Fibroblast of lung (primary cell): ENCODE measurements at regions not wholly inside any gene's neighbourhood (a gene's known extent, or its start where the extent isn't known, plus 50 kb on each side); places are given as distances from the start of the nearest gene placed in this dataset.
A peak's percentile ranks its signal among the peaks of the same experiment; 100 is the strongest.

ENCODE experiments used
- DNase-seq, 2 donors: peaks; one replicate each; pipeline versions ENCODE4 v3.0.0 to v3.0.0-alpha.2; 2010; ENCODE audit warnings: low read depth in 2 of 2
- H2AFZ ChIP-seq: 2 replicates; pipeline ENCODE4 v1.5.1; 2012; ENCODE audit warnings: low read length, control low read depth, inconsistent platforms
- H3K27ac ChIP-seq: 2 replicates; pipeline ENCODE4 v1.5.1; 2011; ENCODE audit warnings: low read length, control low read depth; ENCODE audit not compliant: insufficient read depth
- H3K27me3 ChIP-seq: 2 replicates; pipeline ENCODE4 v1.5.1; 2011; ENCODE audit warnings: mild to moderate bottlenecking, low read length; ENCODE audit not compliant: control insufficient read depth, insufficient read depth
- H3K36me3 ChIP-seq: 2 replicates; pipeline ENCODE4 v1.5.1; 2011; ENCODE audit warnings: low read length; ENCODE audit not compliant: control insufficient read depth, insufficient read depth
- H3K4me1 ChIP-seq: 2 replicates; pipeline ENCODE4 v1.5.1; 2011; ENCODE audit warnings: low read length; ENCODE audit not compliant: control insufficient read depth, insufficient read depth; ENCODE audit errors: extremely low read depth
- H3K4me2 ChIP-seq: 2 replicates; pipeline ENCODE4 v1.5.1; 2011; ENCODE audit warnings: low read length, control low read depth; ENCODE audit not compliant: insufficient read depth; ENCODE audit errors: extremely low read depth
- H3K4me3 ChIP-seq, 4 experiments: fragments of 200-600 bp in 1 of 4; sonication (generic) in 1 of 4; replicated peaks in 1 of 4; 2 replicates each; pipeline ENCODE4 v1.5.1; 2011 to 2016; ENCODE audit warnings: low read length in 4 of 4, low read depth in 3 of 4, mild to moderate bottlenecking in 3 of 4, control low read depth in 2 of 4, inconsistent platforms in 1 of 4, mixed read lengths in 1 of 4; ENCODE audit not compliant: insufficient read depth in 1 of 4; ENCODE audit errors: control extremely low read depth in 1 of 4
- H3K79me2 ChIP-seq: 2 replicates; pipeline ENCODE4 v1.5.1; 2012; ENCODE audit warnings: mild to moderate bottlenecking, low read length, inconsistent platforms; ENCODE audit not compliant: control insufficient read depth, insufficient read depth
- H3K9ac ChIP-seq: 2 replicates; pipeline ENCODE4 v1.5.1; 2011; ENCODE audit warnings: mild to moderate bottlenecking, low read length, control low read depth; ENCODE audit not compliant: insufficient read depth
- H3K9me3 ChIP-seq: 2 replicates; pipeline ENCODE4 v1.5.1; 2012; ENCODE audit warnings: low read depth, low read length; ENCODE audit not compliant: control insufficient read depth, insufficient read depth
- H4K20me1 ChIP-seq: 2 replicates; pipeline ENCODE4 v1.5.1; 2011; ENCODE audit warnings: low read length; ENCODE audit not compliant: control insufficient read depth, insufficient read depth; ENCODE audit errors: extremely low read depth
- CTCF ChIP-seq, 2 donors: IDR thresholded peaks in 1 of 2; conservative IDR thresholded peaks in 1 of 2; 1 replicate in 1 of 2; 2 replicates in 1 of 2; pipeline ENCODE4 v1.5.1; 2011 to 2012; ENCODE audit warnings: low read length in 2 of 2, control low read depth in 1 of 2, inconsistent platforms in 1 of 2, low read depth in 1 of 2, mild to moderate bottlenecking in 1 of 2
- EZH2 ChIP-seq: IDR thresholded peaks from 2 replicates; pipeline ENCODE4 v1.5.1; 2012; ENCODE audit warnings: low read length, control low read depth, mild to moderate bottlenecking; ENCODE audit errors: missing control alignments

DNA sequence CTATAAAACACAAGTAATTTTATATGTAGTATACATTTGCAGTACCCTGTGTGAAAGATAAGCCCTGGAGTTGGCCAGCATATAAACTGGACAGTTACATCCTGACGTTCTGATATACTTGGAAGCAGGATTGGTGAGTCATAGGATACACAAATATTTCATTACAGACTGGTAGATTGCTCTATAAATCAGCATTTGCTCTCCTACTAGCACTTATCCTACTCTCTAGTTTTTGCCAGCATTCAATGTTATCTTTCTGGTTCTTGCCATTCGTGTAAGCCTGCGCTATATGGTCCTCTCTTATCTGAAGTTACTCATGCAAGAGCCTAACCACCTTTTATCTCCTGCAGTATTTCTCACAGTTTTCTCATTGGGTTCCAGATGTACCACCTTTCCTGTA, 680.2 kb upstream of the MMS22L start:
- H3K36me3 ChIP-seq: no peaks in the 10 kb centered on the region
- H3K9me3 ChIP-seq: no peaks in the 10 kb centered on the region
- H3K27ac ChIP-seq: no peak overlapping the region
- H3K27me3 ChIP-seq: no peaks in the 10 kb centered on the region
- H3K79me2 ChIP-seq: no peaks in the 10 kb centered on the region
- H3K4me2 ChIP-seq: no peak overlapping the region
- DNase-seq: peak in 1 of 2 donors; percentile 82
- H3K4me3 ChIP-seq: no peak overlapping the region
- H3K9ac ChIP-seq: no peak overlapping the region
- H2AFZ ChIP-seq: no peak overlapping the region
- no peaks in the 10 kb centered on the region for H3K4me1 ChIP-seq
- TF ChIP-seq CTCF (conservative IDR thresholded peaks at IDR 0.05 in 1 of 2, IDR thresholded peaks at IDR 0.05 in 1 of 2; ENCODE audit: low read depth in 1 of 2, low read length in 2 of 2) (no peak), EZH2 (no peak)
- H4K20me1 ChIP-seq: no peaks in the 10 kb centered on the region

- no peaks in the 10 kb centered on the region for H3K4me1 ChIP-seq
- no peak overlapping the region for H3K4me2 ChIP-seq
- no peaks in the 10 kb centered on the region for H3K36me3 ChIP-seq
- H3K9ac ChIP-seq: no peak overlapping the region
- no peak for TF ChIP-seq EZH2
- no peak for TF ChIP-seq CTCF (conservative IDR thresholded peaks at IDR 0.05 in 1 of 2, IDR thresholded peaks at IDR 0.05 in 1 of 2; ENCODE audit: low read depth in 1 of 2, low read length in 2 of 2)
- H3K27me3 ChIP-seq: no peaks in the 10 kb centered on the region
- no peak overlapping the region for H3K4me3 ChIP-seq
- H3K27ac ChIP-seq: no peak overlapping the region
- no peak overlapping the region for H2AFZ ChIP-seq
- DNase-seq: no peak
- H3K9me3 ChIP-seq: no peaks in the 10 kb centered on the region
- H3K79me2 ChIP-seq: no peaks in the 10 kb centered on the region
- no peaks in the 10 kb centered on the region for H4K20me1 ChIP-seq
These were observed 686.0 kb upstream of the MMS22L start for GRCh38 chr6:97969065-97969464.

GRCh38 chr6:97977084-97977483, 694.1 kb upstream of the MMS22L start:
- no peak for DNase-seq
- no peak overlapping the region for H2AFZ ChIP-seq
- H3K9ac ChIP-seq: no peak overlapping the region
- H3K27me3 ChIP-seq: no peaks in the 10 kb centered on the region
- H3K4me3 ChIP-seq: no peak overlapping the region
- H4K20me1 ChIP-seq: no peaks in the 10 kb centered on the region
- no peak for TF ChIP-seq EZH2
- no peak for TF ChIP-seq CTCF (conservative IDR thresholded peaks at IDR 0.05 in 1 of 2, IDR thresholded peaks at IDR 0.05 in 1 of 2; ENCODE audit: low read depth in 1 of 2, low read length in 2 of 2)
- H3K79me2 ChIP-seq: no peaks in the 10 kb centered on the region
- no peak overlapping the region for H3K27ac ChIP-seq
- H3K36me3 ChIP-seq: no peaks in the 10 kb centered on the region
- H3K4me2 ChIP-seq: no peak overlapping the region
- no peaks in the 10 kb centered on the region for H3K4me1 ChIP-seq
- no peaks in the 10 kb centered on the region for H3K9me3 ChIP-seq
